Colon (tissue), 2 donors: ENCODE measurements at regions not wholly inside any gene's neighbourhood (a gene's known extent, or its start where the extent isn't known, plus 50 kb on each side); places are given as distances from the start of the nearest gene placed in this dataset.

Experiments
- FAIRE-seq: peaks from 2 replicates; lab custom pipeline; 2012; peaks lifted over from hg19 to GRCh38; lab: Jason Lieb, UNC
- donor health status: control.
- donor health status: control.

DNA sequence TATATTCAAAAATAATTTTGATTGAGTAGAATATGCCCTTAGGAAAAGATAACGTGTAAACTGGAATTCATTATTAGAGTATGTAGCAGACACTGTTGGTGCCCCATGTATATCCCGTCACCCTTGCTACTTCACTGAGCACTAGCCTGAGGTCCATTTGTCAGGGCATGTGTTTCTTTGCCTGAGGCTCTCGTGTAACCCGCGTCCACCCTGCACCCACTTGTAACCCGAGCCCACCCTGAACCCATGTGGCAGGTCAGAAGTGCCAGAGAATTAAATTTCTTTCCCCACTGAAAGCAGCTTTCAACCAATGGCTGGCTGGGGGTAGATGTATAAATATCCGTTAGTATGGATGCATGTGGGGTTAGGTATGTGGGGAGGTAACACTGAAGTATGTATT is 474.2 kb upstream of the ZNF385D start:
- FAIRE-seq = no peak

DNA sequence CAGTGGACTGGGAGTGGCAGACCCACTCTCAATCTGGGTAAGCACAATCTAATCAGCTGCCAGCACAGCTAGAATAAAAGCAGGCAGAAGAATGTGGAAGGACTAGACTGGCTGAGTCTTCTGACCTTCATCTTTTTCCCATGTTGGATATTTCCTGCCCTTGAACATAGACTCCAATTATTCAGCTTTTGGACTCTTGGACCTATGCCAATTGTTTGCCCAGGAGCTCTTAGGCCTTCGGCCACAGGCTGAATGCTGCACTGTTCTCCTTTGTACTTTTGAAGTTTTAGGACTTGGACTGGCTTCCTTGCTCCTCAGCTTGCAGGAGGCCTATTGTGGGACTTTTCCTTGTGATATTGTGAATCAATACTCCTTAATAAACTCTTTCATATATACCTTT is 477.7 kb upstream of the ZNF385D start:
- no peak for FAIRE-seq

DNA sequence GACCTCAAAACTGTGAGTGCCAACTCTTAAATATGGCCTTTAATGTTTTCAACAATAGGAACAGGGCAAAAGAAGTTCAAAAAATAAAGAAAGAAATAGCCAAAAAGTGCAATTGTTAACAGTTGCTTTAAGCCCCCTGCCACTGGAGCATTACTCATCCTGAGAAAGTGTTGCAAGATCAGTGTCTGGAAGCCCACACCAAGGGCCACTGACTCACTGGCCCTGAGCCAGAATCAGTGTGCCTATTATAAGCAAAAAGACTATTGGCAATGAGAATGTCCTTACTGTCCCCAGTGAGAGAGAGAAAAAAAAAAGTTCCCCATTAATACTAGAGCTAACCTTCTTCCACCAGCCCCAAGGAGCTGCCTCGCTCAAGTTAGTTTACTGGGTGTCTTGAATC is 480.1 kb upstream of the ZNF385D start:
- no peak for FAIRE-seq

DNA sequence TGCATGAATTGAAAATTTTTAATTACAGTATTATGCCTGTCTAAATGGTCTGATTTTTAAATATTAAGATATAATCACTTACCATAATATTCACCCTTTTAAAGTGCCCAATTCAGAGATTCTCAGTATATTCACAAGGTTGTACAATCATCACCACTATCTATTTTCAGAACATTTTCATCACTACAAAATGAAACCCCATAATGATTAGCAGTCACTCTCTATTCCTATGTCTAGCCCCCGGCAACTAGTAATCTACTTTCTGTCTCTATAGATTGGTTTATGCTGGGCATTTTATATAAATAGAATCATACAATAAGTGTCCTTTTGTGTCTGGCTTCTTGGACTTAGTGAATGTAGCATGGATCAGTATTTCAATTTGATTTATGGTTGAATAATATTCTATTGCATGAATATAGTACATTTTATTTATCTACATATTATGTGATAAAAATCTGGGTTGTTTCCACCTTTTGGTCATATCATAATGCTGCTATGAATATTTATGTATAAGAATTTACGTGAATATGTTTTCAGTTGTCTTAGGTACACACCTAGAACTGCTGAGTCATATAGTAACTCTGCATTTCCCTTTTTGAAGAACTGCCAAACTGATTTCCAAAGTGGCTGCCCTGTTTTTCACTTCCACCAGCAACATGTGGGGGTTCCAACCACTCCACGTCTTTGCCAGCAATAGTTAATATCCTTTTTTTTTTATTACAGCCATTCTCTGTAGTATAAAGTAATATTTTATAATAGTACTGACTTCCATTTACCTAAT is 485.7 kb upstream of the ZNF385D start:
- no peak for FAIRE-seq

DNA sequence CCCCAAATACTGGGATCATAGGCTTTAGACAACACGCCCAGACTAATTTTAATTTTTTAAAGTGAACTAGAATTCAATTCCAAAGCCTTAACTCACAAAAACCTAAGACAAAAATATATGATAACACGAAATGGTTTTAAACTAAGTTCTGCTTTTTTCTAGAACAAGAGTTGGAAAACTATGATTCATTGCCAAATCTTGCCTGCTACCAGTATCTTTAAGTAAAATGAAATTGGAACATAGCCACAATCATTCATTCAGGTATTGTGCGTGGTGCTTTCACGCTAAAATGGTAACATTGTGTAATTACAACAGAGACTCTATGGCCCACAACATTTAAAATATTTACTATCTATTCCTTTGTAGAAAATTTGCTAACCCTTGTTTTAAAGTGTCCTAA is 488.0 kb upstream of the ZNF385D start:
- no peak for FAIRE-seq

DNA sequence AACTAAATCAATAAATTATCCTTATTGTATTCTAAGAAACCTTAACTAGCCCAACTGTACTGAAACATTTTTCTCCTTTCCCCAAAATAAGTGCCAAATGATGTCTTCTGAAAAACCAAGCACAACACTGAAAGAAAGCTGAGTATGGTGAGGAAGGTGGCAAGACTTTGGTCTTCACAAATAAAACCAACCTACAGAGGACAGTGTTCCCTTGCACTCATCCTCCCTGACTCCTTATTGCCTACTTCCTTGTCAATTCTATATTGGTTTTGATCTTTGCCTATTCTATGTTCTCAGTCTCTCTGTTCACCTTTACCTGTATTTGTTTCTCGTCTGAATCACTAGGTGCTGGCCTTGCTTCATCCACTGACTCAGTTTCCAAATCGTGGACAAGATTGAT is 490.1 kb upstream of the ZNF385D start:
- no peak for FAIRE-seq

DNA sequence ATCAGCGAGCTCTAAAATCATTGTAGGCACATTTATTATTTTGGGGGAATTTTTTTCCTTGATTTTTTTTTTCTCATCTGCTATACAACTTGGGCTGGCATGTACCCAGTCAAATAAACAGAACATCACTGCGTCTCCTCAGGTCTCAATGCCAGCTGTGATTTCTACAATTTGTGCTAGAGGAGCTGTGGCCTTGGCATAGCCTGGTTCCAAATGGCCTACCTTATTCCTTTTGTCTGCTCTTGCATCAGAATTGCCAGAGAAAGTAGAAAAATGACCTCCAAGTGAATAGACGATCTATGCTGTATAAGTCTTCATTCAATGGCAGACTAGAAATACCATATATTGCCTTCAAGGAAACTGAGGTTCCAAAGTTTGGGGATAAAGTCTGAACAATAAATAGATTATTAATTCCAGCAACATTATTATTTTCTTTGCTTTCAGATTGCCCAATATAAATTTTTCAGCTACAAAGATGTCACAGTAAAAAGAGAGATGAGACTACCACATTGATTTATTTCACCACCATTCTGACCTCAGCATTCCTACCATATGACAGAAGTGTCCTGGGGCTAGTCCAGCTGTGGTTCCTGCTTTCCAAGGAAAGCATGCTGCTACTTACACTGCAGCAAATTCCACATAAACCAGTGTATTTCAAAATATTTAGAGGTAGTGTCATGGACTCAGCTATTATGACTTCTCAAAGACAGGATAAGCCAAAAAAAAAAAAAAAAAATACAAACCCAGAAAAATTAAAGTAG is 493.9 kb upstream of the ZNF385D start:
- no peak for FAIRE-seq

DNA sequence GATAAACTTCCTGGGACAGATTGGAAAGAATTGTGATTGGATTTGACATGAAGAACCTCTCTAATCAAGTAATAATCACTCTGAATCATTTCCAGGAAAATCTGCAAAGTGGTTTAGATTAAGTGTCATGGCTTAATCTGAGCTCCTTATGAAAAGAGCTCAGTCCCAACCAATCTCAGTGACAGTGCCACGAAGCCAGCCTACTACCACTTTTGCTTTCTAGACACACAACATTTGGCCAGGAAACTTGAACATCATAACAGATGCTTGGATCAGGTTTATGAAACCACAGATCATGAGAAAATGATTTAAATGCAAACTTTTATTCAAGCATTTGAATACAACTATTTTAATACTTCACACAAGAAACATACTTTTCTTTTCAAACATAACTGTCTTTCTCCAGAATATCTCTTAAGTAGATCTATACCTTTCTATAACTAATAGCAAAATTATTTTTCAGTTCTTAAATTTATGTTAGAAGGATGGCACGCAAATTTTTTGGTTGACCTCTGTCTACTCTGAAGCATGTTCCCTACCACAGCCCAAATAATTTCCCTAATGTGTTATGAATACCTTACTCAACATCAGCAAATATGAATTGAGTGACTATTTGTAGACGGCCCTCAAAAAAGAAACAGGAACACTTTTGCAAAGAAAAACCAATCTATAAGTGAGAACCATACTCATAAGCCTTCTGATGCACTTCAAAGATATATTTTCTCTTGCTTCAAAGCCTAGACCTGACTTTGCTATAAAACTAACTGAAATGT is 495.0 kb upstream of the ZNF385D start:
- no peak for FAIRE-seq

DNA sequence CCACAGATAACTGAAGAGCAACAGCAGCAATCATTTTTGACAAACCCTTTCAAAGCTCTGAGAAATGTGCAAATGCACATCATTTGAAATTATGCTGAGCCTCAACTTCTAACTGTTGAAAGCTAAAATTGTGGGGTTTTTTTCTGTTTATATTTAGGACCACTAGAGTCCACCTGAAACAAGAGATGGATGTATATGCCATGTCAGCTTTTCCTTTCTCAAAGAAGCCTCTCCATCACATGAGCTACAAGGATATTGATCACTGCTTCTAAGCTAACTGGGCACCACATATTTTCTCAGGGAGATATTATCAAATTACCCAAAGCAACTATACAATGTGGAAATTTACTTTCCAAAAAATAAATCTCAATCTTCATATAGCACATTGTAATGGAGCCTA is 498.6 kb upstream of the ZNF385D start:
- FAIRE-seq = no peak

DNA sequence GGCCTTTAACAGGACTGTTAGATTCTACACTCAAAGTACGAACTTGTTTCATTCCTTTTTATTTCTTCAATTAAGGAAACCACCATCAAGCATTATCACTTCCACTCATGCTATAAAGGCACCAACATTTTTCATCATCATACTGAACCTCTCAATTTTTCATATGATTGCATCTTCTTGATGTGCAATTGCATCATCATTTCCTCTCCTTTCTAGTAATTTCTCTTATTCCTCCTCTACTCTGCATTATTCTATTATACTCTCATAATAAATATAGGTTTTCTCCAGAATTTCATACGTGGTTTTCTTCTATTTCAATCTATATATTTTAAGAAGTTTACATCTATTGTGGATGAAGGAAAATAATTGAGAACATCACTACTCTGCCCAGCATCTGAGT is 506.2 kb upstream of the ZNF385D start:
- no peak for FAIRE-seq

DNA sequence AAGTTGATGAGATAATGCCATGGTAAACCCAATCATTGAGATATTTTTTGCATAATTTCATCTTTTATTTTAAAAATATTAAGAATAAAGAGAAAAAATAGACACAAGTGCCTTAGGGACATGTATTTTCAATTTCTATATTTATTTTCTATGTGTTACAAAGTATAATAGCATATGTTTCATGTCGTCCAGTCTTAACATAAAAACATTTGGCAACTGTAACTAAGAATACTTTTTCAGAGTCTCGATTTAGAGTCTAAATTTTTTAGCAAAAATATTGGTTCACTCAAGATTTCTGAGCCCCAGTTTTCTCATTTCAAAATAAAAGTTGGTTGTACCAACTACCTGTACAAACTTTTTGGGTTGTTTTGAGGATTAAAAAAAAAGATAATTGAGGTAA is 511.4 kb upstream of the ZNF385D start:
- FAIRE-seq = no peak

DNA sequence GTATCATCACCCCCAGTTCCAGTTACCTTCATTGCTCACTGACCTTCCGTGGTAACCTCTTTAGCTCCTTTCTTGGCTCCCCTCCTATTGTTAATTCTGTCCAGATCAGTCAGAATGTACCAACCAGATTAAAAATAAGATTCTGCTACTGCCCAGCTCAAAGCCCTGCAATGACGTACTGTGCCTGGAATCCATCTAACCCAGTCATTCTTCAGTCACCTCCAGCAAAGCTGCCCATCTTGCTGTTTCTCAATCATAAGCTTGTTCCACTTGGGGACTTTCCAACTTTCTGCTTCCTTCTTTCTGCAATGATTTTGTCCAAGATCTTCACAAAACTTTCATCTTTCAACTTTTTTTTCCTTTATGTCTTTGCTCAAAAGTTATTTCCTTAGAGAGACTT is 512.0 kb upstream of the ZNF385D start:
- FAIRE-seq = no peak

DNA sequence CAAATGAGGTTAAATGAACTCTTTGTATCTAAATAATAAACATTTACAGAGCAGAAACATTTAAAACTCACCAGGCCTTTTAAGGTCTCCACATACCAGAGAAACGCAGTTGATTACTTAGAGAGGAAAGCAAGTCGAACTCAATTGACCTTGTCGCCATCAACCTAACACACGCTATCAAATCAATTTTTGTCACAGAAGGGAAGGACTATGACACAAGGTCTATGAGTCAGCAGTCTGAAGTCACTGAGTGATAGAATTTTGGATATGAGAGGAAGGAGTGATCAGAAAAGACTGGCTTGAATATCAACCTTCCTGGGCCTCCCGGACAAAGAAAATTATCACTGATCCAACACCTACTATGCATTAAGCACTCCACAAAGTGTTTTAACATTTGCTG is 514.4 kb upstream of the ZNF385D start:
- FAIRE-seq = no peak

DNA sequence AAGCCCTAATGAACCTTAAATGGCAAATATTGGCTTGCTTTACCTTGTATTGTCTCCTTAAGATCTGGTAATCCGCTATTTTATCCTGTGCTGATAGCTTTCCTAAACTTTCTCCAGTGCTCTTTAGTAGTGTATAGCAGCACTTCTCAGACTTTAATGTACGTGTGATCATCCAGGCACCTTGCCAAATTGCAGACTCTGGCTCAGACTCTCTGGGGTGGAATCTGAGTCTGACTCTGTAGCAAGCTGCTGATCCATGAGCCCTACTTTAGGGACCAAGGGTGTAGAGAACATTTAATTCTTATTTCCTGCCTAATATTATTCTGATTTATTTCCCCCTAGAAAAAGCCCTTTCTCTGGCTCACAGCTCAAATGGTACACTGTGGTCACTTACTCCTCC is 518.8 kb upstream of the ZNF385D start:
- FAIRE-seq = no peak

DNA sequence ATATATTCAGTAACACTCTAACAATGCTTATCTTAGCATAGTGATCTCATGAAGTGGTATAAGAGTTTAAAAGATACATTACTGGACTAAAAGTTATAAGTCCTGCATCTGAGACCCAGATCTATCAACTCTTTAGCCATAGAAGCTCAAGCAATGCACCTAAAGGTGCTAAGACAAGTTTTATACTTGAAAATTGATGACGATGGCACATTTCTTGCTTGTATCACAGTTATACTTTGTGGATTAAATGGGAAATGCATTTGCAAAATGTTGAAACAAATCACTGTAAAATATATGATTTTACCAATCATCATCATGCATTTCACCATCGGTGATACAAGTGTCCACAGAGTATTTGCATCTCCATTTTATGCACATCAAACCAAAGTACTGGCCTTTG is 525.3 kb upstream of the ZNF385D start:
- FAIRE-seq = no peak

DNA sequence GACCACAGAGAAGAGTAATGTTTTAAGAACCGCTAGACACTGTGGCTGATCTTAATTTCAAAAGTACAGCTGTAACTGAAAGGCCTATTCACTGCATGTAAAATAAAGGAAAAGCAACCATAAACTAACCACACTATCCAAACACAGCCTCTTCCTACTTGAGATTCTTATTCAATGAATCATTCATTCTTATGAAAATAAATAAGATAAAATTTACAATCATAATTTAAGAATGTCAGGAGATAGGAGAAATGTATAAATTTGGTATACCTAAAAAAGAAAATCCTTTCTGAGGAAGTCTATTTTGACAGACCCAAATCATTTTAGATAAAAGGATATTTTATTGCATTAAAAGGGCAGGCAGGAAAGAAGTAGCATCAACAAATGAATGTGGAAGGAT is 533.5 kb upstream of the ZNF385D start:
- no peak for FAIRE-seq

DNA sequence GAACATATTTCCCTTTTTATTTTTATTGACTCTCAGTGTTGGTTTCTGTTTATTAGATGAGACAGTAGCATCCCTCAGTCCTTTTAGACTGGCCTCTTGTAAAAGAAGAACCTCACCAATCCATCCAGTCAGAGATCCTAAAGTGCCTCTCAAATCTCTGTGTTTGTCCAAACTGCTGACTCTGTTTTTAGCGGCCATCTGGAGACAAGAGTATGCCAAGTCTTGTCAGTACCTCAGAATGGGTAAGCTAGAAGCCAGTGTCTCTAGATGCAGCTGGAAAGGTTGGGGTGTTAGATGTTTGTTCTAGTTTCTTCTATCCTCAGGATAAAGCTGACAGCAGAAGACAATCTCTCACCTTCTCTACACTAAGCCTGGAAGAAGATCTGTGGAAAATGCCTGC is 537.7 kb upstream of the ZNF385D start:
- no peak for FAIRE-seq

DNA sequence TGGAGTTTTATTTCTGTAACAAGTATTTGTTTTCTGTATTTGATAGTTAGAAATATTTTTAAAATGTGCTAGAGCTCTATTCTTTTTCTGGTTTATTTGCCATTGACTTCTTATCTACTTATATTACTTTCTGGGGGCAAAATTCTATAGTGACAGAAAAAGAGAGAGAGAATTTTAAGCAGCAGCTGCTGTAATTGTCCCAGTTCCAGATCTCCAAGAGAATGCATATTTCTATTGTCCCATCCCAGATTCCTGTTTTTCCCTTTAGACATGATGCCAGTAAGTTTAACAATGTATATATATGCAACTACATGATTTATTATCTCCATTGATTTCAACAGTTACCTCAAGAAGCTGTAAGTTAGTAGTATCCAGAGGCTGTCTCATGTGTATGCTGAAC is 541.7 kb upstream of the ZNF385D start:
- no peak for FAIRE-seq

DNA sequence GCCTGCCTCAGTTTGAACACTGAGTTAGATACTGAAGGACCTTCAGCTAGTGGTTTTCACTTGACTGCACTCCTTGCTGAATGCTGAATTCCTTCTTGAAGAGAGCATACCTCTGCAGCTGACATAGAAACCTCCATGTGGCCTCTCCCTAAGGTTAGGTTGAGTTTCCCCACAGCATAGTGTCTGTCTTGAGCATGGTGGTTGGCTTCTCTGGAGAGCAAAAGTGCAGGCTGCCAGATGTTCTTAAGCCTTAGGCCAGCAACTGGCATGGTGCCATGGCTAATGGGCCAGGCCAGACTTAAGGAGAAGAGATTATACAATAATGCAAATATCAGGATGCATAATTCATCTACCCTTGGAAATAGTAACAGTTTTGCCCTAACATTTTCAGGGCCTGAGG is 545.6 kb upstream of the ZNF385D start:
- FAIRE-seq = no peak

DNA sequence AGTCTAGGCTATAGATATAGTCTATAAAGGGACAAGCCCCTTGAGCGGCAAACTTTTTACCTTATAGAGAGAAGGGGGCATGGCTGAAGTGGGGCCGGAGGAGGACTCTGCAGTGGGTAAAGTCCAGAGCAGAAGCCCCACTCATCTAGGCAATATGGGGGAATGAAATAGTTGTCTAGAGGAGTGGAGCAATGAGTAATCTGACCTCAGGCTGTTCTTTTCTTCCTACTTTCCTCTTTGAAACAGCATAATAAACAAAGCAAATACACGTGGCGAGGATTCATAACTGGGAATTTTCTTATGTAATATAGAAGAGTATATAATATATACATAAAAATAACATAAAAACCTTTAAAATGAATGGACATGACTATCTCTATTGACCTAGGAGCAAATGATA is 546.4 kb upstream of the ZNF385D start:
- no peak for FAIRE-seq

DNA sequence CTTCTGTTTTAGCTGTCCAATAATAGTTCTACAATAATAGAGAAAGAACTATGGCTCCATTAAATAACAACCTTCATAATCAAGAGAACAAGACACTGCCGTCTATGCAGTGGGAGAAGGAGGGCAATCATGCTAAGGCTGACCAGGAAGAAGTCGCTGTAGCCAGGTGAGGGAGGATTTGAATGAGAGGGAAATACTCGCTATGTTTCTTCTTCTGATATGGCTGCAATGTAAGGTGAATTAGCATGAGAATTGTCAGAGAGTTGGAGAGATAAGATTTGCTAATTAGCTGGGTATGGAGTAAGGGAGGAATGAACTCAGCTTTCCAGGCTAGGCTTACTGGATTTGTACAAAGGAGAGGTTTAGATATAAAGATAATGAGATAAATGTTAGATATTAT is 555.4 kb upstream of the ZNF385D start:
- FAIRE-seq = no peak

DNA sequence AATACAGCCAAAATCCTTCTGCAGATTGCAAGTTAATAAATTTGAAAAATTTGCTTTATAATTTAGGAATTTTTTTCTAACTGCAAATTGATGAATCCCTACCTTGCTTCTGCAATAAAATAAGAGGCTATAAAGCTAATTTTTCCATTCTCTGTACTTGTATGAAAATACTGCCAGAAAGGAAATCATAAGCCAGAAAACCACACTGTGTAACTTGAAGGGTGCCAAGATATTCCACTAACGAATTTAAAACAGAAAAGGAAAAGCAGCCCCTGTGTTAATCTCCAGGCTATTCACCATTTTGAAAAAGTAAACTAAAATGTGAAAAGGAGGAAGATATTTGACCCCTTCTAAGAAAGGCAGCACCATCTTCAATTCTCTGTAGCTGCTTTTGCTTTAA is 557.9 kb upstream of the ZNF385D start:
- no peak for FAIRE-seq

DNA sequence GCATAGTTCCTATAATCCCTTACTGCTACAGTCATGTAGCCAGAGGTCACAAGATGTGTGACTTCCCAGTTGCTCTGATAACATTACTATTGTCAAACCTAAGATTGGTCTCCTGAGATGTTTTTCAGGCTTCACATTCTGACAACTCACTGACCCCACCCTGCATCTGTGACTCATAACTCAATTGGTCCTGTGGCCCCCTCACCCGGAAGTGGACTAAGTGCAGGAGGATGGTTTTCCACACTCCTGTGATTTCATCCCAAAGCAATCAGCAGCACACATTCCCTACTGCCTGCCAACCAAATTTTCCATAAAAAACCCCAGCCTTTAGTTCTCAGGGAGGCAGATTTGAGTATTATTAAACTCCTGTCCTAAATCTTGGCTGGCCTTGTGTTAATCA is 564.9 kb upstream of the ZNF385D start:
- no peak for FAIRE-seq
